ENCODE measurements at regions not wholly inside any gene's neighbourhood (a gene's known extent, or its start where the extent isn't known, plus 50 kb on each side); places are given as distances from the start of the nearest gene placed in this dataset.

DNA sequence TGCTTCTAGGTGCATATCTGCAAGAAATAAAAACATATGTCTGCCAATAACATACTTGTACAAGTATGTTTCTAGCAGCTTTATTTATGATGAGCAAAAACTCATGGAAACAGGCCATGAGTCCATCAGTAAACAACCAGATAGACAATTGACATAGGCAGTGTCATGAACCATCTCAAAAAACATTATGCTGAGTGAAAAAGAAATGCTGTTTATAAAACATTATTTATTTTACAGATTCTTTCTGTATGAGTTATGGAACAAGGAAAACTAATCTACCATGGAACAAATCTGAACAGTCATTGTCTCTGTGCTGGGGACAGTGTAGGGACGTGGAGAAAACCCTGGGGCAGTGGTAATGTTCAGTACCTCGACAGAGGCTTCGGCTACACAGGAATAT lies 283.9 kb downstream of the UQCRFS1 start:
- WGBS, 3 donors: 56 to 77% (median 64%) methylated on average over 3 of the region's 3 CpGs
- H3K27ac ChIP-seq (ENCODE audit: low read depth, low read length): no peak overlapping the region

DNA sequence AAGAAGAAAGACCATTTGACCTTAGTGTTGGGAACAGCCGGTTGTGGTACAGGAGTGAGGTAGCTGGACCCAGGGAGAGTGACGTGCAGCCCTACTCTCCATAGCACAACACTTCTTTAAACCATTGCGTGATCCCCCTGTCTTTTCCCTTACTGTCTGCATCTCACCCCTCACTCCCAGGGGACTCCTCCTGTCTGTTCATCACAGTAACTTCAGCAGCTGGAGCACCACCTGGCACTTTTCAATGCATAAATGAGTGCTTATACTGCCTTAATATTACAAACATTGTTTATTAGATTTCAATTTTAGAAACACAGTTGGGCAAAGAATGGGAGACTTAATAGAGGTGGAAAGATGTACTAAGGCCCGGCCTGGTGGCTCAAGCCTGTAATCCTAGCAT lies 285.5 kb downstream of the UQCRFS1 start:
- 70 to 79% (median 70%) methylated on average over 4 of the region's 4 CpGs for WGBS, 3 donors
- no peak overlapping the region for H3K27ac ChIP-seq (ENCODE audit: low read depth, low read length)

DNA sequence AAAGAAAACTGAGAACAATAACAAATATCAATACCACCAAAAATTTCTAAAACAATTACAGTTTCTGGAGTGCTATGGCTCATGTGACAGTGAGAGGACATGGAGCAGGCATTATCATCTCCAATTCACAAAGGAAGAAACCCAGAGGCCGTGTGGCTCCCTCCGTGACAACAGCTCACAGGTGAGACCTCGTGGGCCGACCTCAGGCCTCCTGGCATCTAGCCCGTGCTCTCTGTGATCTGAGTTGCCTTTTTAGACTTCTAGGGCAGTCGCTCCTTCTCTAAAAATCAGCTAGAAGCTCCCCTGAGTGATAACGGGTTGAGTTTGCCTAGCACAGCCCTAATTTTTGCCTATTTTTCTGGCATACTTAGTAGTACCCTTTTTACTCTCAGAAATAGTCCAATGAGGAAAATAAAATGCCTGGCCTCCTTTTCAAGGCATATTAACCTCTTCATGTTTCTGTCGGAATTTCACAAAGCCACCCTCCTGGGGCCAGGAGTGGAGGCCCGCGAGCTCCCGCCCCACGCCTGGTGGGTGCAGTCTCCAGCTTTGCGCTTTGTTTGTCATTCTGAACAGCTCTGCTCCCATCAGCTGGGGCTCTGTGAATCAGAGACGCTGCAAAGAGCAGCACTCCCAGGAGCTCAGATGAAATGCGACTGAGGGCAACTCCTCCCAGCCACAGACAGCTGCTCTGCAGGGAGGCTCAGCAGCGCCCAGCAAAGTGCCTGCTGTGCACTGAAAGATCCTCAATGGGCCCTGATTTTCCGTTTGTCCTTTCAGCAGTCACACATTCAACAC lies 292.5 kb downstream of the UQCRFS1 start:
- 42 to 53% (median 52%) methylated on average over 17 of the region's 17 CpGs for WGBS, 3 donors
- no peak overlapping the region for H3K27ac ChIP-seq (ENCODE audit: low read depth, low read length)

DNA sequence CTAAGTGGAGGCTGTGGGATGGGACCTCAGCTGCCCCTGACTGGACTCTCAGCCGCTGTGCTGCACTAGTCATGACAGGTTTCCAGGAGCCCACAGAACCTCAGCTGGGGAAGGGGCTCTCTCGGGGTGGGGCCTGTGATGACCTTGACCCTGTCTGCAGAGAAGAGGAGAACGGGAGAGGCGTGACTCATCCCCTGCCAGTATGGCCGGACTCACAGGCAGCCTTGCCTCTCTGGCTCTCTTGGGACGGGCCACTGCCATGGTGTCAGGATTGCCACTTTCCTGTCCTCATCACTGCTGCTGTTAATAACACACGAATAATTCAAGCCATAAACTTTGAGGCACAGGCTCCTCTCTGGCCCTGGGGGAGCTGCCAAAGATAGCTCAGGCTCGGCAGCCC lies 295.3 kb downstream of the UQCRFS1 start:
- 39 to 69% (median 61%) methylated on average over 8 of the region's 8 CpGs for WGBS, 3 donors
- no peak overlapping the region for H3K27ac ChIP-seq (ENCODE audit: low read depth, low read length)

DNA sequence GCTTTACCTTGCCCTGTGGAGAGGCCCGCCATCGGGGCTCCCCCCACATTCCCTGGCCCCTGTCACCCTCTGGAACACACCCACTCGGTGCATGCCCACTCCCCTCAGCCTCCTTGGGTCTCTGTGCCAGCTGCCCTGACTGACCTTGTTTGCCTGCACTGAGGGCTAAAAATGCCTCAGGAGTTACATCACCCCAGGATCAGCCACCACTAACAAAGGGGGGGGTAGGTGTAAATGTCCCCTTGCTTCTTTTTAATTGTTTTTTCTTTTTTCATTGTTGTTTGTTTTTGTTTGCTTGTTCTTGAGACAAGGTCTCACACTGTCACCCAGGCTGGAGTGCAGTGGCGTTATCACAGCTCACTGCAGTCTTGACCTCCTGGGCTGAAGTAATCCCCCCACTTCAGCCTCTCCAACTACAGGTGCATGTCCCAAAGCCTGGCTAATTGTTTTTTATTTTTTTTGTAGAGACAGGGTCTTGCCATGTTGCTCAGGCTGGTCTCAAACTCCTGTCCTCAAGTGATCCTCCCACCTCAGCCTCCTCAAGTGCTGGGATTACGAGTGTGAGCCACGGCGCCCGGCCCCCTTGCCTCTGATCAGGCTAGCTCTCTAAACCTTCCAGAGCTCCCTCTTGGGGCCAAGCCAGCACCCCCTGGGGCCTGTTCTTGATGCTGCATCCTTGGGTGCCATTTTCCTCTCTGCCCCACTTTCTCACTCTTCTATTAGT lies 297.1 kb downstream of the UQCRFS1 start:
- WGBS, 3 donors: 69 to 80% (median 77%) methylated on average over 8 of the region's 8 CpGs
- H3K27ac ChIP-seq (ENCODE audit: low read depth, low read length): no peak overlapping the region

DNA sequence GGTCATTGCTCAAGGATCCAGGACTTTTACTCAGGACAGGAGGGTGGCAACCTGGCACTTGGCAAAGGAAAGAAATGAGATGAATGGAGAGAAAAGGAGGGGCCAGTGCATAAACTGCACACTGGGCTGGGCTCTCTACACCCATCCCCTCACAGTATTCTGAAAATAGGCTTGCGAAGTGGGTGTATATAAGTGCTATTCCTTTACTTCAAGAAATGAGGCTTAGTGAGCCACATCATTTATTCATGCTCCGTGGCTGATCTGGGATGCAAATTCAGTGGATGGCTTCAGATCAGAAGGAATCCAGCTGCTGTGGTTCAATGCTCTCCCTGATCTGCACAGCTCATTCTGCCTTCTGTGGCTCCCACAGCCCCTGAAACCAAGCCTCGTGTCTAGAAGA lies 297.7 kb downstream of the UQCRFS1 start:
- no peak overlapping the region for H3K27ac ChIP-seq (ENCODE audit: low read depth, low read length)
- WGBS, 3 donors: 60 to 69% (median 65%) methylated on average over 3 of the region's 3 CpGs

DNA sequence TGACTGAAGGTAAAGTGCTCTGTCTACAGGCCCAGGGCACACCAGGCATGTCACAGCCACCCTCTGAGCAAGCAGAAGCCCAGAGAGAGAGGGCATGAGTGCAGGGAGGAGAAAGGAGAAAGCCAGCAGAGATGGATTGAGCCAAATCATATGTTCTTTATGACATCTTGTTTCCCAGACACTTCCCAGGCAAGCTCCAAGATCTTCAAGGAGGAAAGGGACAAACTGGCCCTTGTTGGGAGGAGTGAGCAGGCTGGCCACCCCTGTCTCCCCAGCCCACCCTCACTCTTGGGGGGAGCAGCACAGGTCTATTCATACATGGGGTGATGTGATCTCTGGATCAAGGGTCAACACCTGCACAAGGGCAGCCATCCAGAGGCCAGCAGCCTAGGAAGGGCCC lies 298.8 kb downstream of the UQCRFS1 start:
- no peak overlapping the region for H3K27ac ChIP-seq (ENCODE audit: low read depth, low read length)

DNA sequence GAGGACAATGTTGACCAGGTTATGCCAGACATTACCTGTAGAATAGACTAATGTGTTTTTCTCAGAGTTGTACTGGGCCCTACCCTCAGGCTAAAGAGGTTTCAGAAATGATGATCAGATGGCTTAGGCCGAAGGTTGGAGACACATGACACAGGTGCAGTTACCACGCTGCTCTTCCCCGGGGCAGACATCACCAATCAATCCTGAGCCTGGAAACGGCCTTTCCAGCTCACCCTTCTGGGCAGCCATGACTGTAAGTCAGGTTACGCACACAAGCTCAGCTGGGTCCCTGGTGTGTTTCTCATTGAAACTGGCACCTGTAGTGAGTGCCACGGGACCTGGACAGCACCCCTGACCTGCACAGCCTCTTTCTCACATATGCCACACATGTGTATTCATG lies 299.3 kb downstream of the UQCRFS1 start:
- 77 to 86% (median 82%) methylated on average over 6 of the region's 6 CpGs for WGBS, 3 donors
- no peak overlapping the region for H3K27ac ChIP-seq (ENCODE audit: low read depth, low read length)

DNA sequence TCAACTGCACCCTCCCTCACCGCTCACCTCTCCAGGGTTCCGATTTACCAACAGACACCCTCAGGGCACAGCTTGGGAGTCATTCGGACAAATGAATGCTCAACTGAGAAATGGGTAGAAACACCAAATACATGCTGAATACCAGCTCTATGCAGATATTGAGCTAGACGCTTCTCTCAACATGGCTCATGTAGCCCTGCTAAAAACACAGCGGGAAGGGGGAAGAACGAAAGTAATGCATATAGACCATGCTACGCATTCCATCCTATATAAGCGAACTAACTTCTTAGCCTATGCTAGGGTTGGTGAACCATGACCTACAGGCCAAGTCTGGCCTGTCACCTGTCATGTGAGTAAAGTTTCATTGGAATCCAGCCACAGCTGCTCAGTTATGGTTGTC lies 304.0 kb downstream of the UQCRFS1 start:
- WGBS, 3 donors: 71 to 93% (median 92%) methylated on average over 8 of the region's 8 CpGs
- no peak overlapping the region for H3K27ac ChIP-seq (ENCODE audit: low read depth, low read length)

DNA sequence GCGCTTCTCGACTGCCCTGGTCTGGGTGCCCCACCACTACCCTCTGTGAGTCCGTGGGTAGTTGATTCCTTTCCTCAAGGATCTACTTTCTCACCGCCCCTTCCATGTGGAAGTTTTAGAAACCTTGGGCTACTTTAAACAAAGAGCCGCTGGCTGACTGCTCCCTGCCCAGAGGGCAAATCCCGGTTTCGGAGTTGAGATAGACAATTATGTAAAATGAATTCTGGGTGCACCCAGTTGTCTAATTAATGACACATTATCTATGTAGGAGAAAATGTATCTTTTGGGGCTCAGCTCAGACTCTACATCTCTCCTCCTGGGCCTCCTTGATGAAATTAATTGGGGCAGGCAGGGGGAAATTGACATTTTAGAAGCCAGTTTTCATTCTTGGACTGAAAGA lies 305.4 kb downstream of the UQCRFS1 start:
- 45 to 83% (median 82%) methylated on average over 7 of the region's 7 CpGs for WGBS, 3 donors

DNA sequence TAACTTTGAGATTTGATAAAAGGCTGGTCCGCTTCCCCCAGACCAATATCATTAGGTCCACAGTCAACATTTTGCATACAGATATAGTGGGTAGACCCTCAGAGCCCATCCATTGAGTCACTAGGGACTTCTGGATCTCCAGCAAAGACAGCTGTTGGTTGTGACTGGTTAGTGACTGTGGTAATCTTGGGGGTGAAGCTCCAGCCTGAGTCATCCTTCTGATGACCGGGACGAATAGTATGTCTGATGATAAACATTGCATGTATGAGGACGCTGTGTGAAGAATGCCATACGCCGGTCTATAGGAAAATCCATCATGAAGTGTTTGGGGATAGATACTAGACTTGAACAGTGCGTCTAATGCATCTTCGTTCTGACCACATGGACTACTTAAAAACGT lies 307.0 kb downstream of the UQCRFS1 start:
- 72 to 91% (median 85%) methylated on average over 9 of the region's 9 CpGs for WGBS, 3 donors
- no peak overlapping the region for H3K27ac ChIP-seq (ENCODE audit: low read depth, low read length)

More for the DNA sequence above, 305.4 kb downstream of the UQCRFS1 start:
- no peak overlapping the region for H3K27ac ChIP-seq (ENCODE audit: low read depth, low read length)

DNA sequence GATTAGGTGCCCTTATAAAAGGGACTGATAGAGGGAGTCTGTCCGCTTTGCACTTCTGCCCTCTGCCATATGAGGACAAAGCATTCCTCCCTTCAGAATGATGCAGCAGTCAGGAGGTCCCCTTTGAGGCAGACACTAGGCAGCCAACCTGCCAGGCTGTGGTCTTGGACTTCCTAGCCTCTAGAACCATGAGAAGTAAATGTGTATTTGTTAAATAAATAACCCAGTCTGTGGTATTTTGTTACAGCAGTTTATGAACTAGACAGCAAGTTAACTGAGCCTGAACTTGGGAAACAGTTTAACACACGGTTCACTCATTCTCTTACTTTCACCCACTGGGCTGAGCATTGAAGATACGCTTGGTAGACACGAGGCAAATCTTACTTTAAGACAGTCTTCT lies 313.2 kb downstream of the UQCRFS1 start:
- no peak overlapping the region for H3K27ac ChIP-seq (ENCODE audit: low read depth, low read length)
- 77 to 83% (median 82%) methylated on average over 4 of the region's 4 CpGs for WGBS, 3 donors

DNA sequence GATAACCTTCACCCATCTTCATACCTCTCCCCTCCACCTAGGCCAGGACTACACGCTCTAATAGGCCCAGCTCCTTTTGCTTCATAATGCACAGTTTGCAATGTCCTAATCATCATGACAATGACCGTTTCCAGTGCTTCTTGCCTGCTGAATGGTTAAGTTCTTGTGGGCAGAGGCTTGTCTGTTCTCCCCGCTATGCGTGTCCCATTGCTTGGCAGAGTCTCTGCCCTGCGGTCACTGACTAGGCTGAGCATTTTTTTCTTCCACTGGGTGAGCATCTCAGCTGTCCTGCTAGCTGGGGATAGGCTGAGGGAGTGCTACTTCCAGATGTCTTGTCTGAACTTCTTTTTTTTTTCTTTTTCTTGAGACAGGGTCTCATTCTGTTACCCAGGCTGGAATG lies 314.7 kb downstream of the UQCRFS1 start:
- H3K27ac ChIP-seq (ENCODE audit: low read depth, low read length): no peak overlapping the region
- WGBS, 3 donors: 64 to 87% (median 68%) methylated on average over 5 of the region's 5 CpGs

DNA sequence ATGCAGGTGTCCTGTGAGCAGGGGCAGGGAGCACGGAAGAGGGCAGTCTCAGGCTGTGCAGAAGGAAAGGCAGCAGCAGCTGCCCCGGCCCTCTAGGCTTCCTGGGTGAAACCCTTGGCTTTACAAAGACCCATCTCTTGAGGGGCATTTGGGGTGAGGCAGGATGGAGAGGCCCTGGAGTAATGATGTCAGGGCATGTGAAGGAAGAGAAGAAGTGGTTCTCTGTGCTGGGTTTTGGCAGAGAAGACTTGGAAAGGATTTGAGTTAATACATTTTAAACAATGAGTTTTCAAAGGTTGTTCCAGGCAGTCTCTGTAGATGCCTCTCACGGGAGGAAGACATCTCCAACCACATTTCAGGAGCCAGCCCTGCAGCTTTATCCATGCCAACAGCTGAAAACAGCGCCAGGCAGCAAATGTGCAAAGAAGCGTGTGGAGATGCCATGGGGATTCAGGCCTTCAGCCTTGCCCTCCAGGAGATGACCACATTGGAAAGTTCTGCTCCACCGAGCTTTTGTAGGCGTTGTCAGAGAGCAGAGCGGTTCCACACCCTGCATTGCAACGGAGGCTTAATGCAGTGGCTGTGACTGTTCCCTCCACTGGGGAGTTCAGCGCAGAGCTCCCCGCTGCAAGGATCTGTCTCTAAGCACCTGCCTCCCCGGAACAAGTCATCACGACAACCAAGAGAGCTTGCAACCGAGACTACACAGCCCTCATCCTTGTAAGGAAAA lies 322.8 kb downstream of the UQCRFS1 start:
- WGBS, 3 donors: 63 to 68% (median 68%) methylated on average over 14 of the region's 14 CpGs
- no peak overlapping the region for H3K27ac ChIP-seq (ENCODE audit: low read depth, low read length)

DNA sequence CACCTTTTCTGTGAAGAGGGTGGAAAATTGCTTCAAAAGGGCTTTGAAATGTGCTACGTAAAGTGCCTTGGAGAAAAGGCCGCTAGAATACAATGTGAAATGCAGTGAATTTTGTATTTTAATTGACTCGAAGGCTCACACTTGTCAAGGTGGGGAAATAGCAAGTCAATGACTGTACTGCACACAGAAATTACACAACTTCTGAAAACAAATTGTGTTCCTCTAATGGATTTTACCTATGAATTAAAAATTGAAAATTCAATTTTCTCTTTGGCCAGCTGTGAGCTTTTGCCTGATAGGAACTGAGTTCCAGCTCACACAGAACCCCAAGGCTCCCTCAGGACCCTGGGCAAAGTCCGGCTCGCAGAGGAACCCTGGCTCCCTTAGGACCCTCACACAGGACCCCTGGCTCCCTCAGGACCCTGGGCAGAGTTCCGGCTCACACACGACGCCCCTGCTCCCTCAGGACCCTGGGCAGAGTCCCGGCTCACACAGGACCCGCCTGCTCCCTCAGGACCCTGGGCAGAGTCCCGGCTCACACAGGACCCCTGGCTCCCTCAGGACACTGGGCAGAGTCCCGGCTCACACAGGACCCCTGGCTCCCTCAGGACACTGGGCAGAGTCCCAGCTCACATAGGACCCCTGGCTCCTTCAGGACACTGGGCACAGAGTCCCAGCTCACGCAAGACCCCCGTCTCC lies 324.9 kb downstream of the UQCRFS1 start:
- WGBS, 3 donors: 60% methylated on average over 14 of the region's 14 CpGs
- H3K27ac ChIP-seq (ENCODE audit: low read depth, low read length): no peak overlapping the region

DNA sequence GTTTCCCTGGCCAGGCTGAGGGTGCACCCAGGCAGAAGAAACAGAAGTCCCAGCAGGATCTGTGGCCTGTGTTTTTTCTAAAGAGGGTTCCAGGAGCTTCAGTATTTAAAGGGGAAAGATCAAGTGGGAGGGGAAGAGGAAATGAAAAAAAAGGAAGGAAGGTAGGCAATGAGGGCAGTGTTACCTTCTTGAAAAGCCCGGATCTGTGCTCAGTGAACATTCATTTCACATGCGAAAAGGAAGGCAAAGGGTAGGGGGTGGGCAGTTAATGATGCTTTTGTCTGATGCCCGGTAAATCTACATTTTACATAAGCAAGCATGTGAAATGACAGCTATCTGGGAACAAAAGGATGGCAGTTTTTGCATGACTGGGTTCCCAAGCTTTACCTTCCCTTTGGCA lies 326.2 kb downstream of the UQCRFS1 start:
- 34 to 38% (median 34%) methylated on average over 3 of the region's 3 CpGs for WGBS, 3 donors
- H3K27ac ChIP-seq (ENCODE audit: low read depth, low read length): no peak overlapping the region

DNA sequence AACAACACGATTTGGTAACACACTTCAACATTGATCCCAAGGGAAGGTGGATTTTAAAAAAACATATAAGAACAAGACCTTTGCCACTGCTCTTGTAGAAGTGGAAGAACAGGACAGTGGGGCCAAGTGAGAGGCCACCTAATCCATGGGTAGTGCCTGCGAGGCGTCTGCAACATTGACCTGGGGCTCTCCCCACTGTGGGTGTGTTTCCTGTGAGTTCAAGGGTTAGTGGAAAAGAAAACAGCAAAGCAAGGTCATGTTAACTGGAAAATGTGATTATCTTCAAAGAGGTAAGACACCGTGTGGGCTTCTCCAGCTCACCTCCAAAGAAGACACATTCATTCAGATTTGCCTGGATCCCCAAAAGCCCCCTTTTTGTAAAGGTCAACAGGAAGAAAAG lies 327.0 kb downstream of the UQCRFS1 start:
- WGBS, 3 donors: 41 to 65% (median 58%) methylated on average over 4 of the region's 4 CpGs
- H3K27ac ChIP-seq (ENCODE audit: low read depth, low read length): no peak overlapping the region

DNA sequence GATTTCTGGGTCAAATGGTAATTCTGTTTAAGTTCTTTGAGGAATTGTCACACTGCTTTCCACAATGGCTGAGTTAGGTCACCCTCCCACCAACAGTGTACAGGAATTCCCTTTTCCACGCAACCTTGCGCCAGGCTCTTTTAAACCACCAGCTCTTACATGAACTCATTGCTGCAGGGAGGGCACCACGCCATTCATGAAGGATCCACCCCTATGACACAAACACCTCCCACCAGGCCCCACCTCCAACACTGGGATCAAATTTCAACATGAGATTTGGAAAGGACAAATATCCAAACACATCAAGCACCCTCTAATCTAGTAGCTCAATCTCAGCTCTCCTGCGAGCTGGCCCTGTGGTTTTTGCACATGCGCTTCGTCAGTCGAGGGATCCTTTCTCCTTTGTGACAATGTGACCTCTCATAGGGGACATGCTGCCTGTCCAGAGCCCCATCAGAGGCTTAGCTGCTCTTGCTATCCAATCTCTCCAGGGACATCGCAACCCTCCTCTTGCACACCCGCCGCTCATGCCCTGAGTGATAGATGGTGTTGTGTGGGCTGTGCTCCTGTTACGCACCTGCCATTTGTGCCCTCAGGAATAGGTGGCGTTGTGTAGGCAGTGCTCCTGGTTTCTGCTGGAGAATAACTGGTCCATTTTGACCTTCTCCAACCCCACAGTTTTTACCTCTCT lies 328.0 kb downstream of the UQCRFS1 start:
- WGBS, 3 donors: 55 to 59% (median 56%) methylated on average over 12 of the region's 12 CpGs
- no peak overlapping the region for H3K27ac ChIP-seq (ENCODE audit: low read depth, low read length)
